ENCODE measurements at regions not wholly inside any gene's neighbourhood (a gene's known extent, or its start where the extent isn't known, plus 50 kb on each side); places are given as distances from the start of the nearest gene placed in this dataset.

DNA sequence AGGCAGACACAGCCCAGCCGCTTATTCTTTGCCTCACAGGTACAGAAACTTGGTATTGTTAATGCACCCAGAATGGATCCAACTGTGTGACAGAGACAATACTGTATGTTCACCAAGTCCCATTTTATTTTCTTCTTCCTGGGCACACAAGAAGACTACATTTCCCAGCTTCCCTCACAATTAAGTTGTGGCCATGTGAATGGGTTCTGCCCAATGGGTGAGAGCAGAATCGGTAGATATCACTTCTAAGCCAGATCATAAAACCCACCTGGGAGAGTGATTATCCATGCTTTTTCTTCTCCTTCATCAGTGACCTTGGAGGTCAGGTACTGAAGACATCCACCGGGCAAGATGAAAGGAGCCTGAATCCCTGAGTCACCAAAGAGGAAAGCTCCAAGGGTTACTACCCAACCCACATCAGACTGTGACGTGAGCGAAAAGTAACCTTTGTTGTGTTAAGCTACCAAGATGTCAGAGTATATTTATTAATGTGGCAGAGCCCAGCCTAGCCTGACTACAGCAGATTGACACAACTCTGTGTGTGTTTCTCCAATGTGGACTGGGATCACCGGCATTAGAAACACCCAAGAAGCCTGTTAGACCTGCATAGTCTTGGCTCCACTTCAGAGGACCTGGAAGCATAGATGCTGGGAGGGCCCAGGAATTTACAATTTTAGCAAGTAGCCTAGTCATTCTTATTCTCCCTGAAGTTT, 79.1 kb upstream of the GRIK3 start:
- intact Hi-C loops (cut with micrococcal nuclease; ENCODE audit: unreplicated experiment), result no loop called here
- ChIA-PET POLR2A (no interaction called here), CTCF (no interaction called here)
- in situ Hi-C loops (cut with HindIII; ENCODE audit: low pct_unique_long_range_greater_than_20kb, low sequenced_read_pairs), result no loop called here
- Histone ChIP-seq H3K36me3 (ENCODE audit: control insufficient read depth, insufficient read depth, low read length) (no peaks in the 10 kb centered on the region), H3K4me1 (ENCODE audit: control insufficient read depth, insufficient read depth, low read length) (no peaks in the 10 kb centered on the region), H3K9me3 (ENCODE audit: control insufficient read depth, insufficient read depth, low read depth, low read length) (no peaks in the 10 kb centered on the region), H3K4me3 (ENCODE audit: low read depth in 2 of 2, low read length in 2 of 2) (no peak overlapping the region), H3K27me3 (ENCODE audit: control insufficient read depth, insufficient read depth, low read length) (peaks cover 8% of the 10 kb centered on the region), H3K27ac (ENCODE audit: low read length) (no peak overlapping the region)
- TF ChIP-seq, protein P1, sequence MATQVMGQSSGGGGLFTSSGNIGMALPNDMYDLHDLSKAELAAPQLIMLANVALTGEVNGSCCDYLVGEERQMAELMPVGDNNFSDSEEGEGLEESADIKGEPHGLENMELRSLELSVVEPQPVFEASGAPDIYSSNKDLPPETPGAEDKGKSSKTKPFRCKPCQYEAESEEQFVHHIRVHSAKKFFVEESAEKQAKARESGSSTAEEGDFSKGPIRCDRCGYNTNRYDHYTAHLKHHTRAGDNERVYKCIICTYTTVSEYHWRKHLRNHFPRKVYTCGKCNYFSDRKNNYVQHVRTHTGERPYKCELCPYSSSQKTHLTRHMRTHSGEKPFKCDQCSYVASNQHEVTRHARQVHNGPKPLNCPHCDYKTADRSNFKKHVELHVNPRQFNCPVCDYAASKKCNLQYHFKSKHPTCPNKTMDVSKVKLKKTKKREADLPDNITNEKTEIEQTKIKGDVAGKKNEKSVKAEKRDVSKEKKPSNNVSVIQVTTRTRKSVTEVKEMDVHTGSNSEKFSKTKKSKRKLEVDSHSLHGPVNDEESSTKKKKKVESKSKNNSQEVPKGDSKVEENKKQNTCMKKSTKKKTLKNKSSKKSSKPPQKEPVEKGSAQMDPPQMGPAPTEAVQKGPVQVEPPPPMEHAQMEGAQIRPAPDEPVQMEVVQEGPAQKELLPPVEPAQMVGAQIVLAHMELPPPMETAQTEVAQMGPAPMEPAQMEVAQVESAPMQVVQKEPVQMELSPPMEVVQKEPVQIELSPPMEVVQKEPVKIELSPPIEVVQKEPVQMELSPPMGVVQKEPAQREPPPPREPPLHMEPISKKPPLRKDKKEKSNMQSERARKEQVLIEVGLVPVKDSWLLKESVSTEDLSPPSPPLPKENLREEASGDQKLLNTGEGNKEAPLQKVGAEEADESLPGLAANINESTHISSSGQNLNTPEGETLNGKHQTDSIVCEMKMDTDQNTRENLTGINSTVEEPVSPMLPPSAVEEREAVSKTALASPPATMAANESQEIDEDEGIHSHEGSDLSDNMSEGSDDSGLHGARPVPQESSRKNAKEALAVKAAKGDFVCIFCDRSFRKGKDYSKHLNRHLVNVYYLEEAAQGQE (IDR thresholded peaks at IDR 0.05; ENCODE audit: insufficient read depth in 1 of 2, low read depth in 2 of 2, low read length in 1 of 2), result no peak
- TF ChIP-seq TCF7L2 (IDR thresholded peaks at IDR 0.05; ENCODE audit: low read depth, low read length) (no peak), POLR2AphosphoS5 (IDR thresholded peaks at IDR 0.05; ENCODE audit: low read depth, low read length) (no peak), SIN3A (IDR thresholded peaks at IDR 0.05; ENCODE audit: borderline replicate concordance, insufficient read depth, low read depth, low read length) (no peak)
- TF ChIP-seq, protein P2, sequence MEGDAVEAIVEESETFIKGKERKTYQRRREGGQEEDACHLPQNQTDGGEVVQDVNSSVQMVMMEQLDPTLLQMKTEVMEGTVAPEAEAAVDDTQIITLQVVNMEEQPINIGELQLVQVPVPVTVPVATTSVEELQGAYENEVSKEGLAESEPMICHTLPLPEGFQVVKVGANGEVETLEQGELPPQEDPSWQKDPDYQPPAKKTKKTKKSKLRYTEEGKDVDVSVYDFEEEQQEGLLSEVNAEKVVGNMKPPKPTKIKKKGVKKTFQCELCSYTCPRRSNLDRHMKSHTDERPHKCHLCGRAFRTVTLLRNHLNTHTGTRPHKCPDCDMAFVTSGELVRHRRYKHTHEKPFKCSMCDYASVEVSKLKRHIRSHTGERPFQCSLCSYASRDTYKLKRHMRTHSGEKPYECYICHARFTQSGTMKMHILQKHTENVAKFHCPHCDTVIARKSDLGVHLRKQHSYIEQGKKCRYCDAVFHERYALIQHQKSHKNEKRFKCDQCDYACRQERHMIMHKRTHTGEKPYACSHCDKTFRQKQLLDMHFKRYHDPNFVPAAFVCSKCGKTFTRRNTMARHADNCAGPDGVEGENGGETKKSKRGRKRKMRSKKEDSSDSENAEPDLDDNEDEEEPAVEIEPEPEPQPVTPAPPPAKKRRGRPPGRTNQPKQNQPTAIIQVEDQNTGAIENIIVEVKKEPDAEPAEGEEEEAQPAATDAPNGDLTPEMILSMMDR (IDR thresholded peaks at IDR 0.05), result no peak
- ATAC-seq, result no peak
- no TSS peak for BruUV-seq (replicated peaks)
- no peak for DNase-seq (ENCODE audit: low read depth, low spot score)

DNA sequence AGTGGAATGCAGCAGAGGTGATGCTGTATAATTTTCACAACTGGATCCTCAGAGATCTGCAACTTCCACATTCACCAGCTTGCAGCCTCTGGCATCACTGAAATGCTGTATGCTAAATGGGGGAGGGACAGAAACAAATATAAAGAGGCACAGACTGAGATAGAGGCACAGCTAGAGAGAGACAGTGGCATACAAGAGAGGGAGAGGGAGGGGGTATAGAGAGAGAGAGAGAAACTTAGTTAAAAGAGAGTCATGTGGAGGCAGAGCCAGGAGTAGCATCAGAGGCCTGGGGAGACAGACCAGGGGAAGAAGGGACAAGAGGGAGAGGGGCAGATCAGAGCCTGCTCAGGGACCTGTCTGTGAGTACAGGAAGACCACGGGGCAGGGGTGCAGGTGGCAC, 84.5 kb upstream of the GRIK3 start:
- ATAC-seq (no peak), DNase-seq (ENCODE audit: low read depth, low spot score) (no peak)
- Histone ChIP-seq H3K4me1 (ENCODE audit: control insufficient read depth, insufficient read depth, low read length) (no peaks in the 10 kb centered on the region), H3K4me3 (ENCODE audit: low read depth in 2 of 2, low read length in 2 of 2) (no peak overlapping the region), H3K27ac (ENCODE audit: low read length) (no peak overlapping the region), H3K27me3 (ENCODE audit: control insufficient read depth, insufficient read depth, low read length) (peaks cover 3% of the 10 kb centered on the region), H3K36me3 (ENCODE audit: control insufficient read depth, insufficient read depth, low read length) (no peaks in the 10 kb centered on the region), H3K9me3 (ENCODE audit: control insufficient read depth, insufficient read depth, low read depth, low read length) (no peaks in the 10 kb centered on the region)
- intact Hi-C loops (cut with micrococcal nuclease; ENCODE audit: unreplicated experiment) (no loop called here), in situ Hi-C loops (cut with HindIII; ENCODE audit: low pct_unique_long_range_greater_than_20kb, low sequenced_read_pairs) (no loop called here)
- BruUV-seq (replicated peaks), result no TSS peak
- ChIA-PET POLR2A (no interaction called here), CTCF (no interaction called here)
- TF ChIP-seq SIN3A (IDR thresholded peaks at IDR 0.05; ENCODE audit: borderline replicate concordance, insufficient read depth, low read depth, low read length) (no peak), TCF7L2 (IDR thresholded peaks at IDR 0.05; ENCODE audit: low read depth, low read length) (no peak), POLR2AphosphoS5 (IDR thresholded peaks at IDR 0.05; ENCODE audit: low read depth, low read length) (no peak)
- TF ChIP-seq, protein P1 (IDR thresholded peaks at IDR 0.05; ENCODE audit: insufficient read depth in 1 of 2, low read depth in 2 of 2, low read length in 1 of 2), result no peak
- TF ChIP-seq, protein P2 (IDR thresholded peaks at IDR 0.05), result no peak
